Posterior cingulate gyrus (tissue), 11 donors: ENCODE measurements at regions not wholly inside any gene's neighbourhood (a gene's known extent, or its start where the extent isn't known, plus 50 kb on each side); places are given as distances from the start of the nearest gene placed in this dataset.

ENCODE experiments used
- DNase-seq, 10 donors: peaks; one replicate each; pipeline versions ENCODE4 v3.0.0 to v3.0.0-alpha.2; 2020 to 2021; ENCODE audit warnings: mixed read lengths in 3 of 10
- intact Hi-C: fragments of 100-400 bp; cut with DNase I; formaldehyde crosslinking; loops from one replicate; pipeline ENCODE4 v1.15.1; 2023

DNA sequence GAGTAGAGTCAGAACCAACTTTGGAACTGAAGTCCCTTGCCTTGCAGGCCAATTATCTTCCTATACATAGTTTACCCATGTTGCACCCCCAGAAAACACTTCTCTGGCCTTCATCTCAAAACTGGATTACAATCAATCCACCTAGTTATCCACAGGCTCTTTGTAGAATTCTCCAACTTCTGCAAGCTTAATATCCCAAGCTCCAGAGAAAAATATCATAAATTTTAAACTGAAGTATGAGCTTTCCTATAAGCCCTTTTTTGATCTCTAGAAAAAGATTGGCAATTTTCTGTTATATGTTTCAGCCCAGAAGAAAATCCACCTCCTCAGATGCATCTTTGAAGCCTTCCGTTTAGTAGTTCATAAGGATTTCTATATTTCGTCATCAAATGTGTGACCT lies 553.4 kb downstream of the SNAPC1 start:
- no peak for DNase-seq
- intact Hi-C loops = no loop called here

DNA sequence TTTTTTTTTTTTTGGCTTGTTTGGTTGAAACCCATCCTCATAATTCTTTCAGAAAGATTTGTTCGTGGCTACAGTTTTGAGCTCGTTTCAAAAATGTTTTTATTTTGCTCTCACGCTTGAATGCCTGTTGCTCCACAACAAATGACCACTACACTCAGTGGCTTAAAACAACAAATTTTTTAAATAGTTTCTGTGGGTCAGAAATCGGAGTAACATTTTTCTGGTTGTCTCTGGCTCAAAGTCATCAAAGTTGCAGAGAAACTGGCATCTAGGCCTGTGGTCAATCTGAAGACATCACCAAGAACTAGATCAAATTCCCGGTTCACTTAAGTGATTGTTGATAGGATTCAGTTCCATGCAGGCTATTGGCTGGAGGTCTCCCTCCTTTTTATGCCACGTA lies 560.0 kb downstream of the SNAPC1 start:
- intact Hi-C loops = no loop called here
- DNase-seq = no peak

DNA sequence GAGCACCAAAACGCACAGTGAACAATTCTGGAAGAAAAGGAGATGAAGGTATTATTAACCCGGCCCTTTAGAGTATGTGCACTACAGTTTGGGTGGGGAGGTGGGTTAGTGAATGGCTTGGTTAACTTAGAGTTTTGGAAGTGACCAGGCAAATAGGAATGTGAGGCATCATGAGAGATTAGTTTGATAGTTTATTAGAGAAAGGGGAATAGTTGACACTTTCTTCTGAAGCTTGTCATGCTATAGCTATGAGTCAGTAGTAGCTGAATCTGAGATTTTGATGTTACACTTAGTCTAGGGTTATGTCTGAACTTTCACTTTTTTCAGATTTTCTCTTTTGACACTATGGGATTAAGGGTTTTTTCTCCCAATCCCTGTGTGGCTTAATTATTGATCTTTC lies 567.2 kb downstream of the SNAPC1 start:
- intact Hi-C loops = no loop called here
- DNase-seq = no peak

DNA sequence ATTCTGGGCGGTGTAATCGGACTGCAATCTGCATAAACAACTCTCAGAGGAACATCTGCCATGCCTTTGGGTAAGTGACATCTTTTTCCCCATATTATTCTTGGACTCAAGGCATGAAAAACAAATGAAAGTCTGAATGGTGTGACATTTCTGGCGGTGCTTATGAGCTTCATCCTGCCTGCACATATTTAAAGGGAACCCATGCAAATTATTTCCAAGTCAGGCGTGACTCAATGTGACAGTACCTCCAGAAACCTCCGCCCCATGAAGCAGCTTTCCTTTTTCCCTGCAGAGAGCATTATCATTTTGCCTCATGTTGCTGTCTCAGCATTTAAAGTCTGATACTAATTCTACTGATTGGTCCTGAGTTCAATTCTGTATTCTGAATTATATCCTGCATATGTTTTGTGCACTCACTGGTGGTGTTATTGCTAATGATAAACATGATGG lies 585.4 kb downstream of the SNAPC1 start:
- intact Hi-C loops = no loop called here
- DNase-seq = no peak

DNA sequence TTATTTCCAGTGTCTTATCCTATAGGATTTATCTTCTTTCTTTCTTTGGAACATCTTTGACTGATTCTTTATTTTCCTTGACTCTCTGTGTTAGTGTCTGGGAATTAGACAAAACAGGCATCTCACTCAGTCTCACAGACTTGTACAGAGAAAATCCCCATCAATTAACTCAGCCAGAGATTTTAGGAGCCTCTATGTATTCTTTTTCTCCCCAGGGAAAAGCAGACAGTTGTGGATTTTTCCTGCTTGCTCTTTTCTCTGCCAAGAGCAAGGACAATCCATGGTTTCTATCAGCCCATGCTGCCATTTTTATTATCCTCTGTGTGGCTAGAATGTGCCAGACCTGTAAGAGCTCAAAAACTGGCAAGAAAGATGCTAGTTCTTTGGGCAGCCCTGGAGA lies 595.1 kb downstream of the SNAPC1 start:
- intact Hi-C loops = no loop called here
- DNase-seq = no peak

DNA sequence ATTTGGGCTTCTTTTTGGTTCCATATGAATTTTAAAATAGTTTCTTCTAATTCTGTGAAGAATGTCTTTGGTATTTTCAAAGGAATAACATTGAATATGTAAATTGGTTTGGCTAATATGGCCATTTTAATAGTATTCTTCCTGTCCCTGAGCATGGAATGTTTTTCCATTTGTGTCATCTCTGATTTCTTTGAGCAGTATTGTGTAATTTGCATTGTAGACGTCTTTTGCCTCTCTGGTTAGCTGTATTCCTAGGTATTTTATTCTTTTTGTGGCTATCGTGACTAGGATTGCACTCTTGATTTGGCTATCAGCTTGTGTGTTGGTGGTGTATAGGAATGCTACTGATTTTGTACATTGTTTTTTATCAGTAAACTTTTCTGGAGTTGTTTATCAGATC lies 601.9 kb downstream of the SNAPC1 start:
- DNase-seq = no peak
- intact Hi-C loops = no loop called here

DNA sequence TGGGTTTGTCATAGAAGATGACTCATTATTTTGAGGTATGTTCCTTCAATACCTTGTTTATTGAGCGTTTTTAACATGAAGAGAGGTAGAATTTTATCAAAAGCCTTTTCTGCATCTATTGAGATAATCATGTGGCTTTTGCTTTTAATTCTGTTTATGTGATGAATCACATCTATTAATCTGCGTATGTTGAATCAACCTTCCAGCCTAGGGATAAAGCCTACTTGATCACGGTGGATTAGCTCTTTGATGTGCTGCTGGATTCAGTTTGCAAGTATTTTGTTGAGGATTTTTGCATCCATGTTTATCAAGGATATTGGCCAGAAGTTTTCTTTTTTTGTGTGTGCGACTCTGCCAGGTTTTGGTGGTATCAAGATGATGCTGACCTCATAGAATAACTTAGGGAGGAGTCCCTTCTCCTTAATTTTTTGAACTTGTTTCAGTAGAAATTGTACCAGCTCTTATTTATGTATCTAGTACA lies 602.6 kb downstream of the SNAPC1 start:
- intact Hi-C loops = no loop called here
- DNase-seq = no peak

DNA sequence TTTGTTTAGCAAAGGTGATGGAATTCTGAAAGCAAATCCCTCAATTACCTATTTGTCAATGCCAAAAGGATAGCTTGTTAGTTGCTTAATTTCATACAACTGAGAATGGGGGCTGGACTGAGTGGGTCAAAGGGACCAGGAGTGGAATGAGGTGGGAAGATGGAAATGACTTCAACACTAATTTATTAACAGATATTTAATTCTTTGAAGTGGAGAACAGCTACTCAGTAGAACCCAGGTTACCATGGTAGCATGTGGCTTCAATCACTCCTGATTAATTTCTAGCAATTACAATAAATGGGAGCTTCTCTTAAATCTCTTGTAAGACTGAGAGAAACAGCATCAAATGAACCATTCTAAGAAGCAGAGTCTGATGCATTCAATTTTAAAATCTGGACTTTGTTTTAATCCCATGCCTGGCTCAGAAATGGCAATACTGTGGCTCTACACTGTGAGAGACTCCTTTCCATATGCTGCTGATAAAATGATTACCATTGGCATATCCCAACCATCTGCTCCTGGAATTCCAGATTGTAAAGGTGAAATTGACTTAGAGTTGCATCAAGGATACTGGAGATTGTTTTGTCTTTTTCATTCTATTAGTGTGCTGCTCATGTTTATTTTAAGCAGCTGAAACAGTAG lies 607.8 kb downstream of the SNAPC1 start:
- intact Hi-C loops = no loop called here
- no peak for DNase-seq

DNA sequence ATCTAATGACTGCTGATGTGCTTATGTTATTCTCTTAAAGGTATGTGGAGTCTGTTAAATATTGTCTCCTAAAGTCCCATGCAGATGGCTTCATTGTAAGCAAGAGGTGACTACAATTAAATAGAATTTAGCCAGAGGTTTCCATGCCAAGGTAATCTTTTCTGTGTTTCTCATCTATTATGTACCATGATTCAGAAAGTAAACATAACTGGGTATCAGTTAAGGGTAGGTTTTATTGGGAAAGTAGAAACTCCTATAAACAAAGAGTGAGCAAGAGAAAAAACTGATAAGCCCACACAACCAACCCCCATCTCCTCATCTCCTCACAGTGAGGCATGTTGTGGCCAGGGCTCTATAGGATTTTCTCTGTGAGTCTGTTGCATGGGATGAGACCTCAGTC lies 611.7 kb downstream of the SNAPC1 start:
- no peak for DNase-seq
- intact Hi-C loops = no loop called here

DNA sequence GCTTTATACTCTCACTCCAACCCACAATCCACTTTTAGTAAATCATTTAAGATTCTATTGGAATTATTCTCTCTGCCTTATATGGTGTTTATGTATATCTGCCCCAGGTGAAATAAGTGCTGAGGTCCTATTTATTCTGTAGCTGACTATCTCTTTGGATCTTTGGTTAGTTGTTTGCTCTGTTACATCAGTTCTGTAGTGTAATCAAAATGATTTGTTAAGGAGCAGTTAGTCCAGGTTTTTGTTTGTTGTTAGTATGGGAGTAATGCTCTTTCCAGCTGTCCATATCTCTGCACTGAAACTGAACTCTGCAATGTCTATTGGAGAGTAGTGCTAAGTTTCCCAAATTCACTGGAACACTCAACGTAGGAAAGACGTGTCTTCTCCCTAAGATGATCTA lies 615.8 kb downstream of the SNAPC1 start:
- DNase-seq = no peak
- intact Hi-C loops = no loop called here

DNA sequence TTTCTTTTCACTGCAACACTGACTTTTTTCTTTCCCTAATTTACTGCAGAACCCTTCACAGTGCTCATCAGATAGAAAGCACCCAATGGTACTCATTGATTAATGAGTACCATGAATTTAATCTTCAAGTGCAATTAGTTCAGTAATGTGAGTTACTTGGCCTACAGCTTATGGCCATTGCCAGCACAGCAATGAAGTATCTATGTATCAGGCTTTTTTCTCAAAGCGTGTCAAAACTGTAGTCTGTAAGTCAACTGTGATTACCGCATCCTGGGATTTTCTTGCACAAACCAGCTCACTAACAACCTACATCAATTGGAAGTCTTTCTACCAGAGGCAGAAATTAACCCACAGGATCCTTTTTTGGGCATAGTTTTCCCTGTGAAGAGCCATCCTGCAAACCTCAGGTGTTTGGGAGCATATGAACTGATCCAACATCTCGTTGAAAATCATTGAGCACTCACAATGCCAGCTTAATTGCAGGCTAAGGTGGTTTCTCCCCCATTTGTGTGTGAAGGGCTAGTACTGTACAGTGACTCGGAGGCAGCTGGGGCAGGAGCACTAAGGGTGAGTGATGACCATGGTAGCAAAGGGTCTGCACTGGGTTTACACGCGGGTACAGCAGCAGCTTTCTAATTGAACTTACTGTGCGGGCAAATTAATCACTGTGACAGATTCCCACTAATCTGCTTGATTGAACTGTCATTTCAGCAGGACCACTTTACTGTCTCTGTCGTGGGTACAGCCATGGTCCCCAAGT lies 619.3 kb downstream of the SNAPC1 start:
- no peak for DNase-seq

DNA sequence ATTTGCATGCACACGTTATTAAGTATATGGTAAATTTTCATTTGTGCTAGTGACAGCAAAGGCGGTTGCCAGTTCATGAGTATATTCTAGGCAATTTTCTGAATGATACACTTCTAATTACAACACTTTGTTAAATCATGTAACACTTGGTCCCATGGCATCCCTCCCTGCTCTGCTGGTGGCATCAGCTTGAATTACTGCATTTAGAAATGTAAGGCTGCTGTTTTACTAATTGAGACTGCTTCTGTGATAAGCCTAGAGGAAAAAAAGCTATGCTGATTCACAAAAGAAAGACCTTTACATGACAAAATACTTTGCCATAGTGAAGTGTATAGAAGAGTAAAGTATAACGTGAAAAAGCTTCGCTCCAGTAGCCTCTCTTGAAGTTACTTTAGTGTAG lies 636.1 kb downstream of the KCNH5 start:
- DNase-seq = no peak
- intact Hi-C loops = no loop called here

More for the DNA sequence above, 619.3 kb downstream of the SNAPC1 start:
- intact Hi-C loops = no loop called here

DNA sequence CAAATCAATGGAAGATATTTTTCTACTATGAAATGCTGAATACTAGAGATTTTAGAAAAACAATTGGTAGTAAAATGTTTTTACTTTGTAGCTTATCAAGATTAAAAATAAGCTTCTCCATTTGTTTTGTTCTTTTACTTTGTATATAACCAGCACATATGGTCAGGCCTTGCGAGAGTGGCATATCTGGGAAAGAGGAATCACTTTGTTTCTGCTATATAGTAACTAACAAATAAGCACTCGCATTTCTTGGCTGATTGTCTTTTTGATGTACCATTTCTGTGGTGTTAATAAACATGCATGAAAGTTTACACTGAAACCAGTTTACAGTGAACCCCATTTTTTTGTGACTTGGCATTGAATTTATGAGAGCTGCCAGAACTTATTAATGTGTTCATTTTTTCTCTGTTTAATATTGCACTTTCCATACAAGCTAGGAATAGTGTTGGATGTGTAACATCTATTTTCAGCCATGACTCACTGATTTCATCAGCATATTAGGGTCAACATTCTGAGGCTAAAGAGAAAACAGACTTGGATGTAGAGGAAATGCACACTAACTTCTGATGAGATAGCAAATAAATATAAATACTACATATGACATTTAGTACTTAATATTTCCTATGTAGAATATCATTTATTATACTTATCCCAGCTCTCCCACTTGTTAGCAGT lies 635.5 kb downstream of the KCNH5 start:
- intact Hi-C loops = no loop called here
- DNase-seq = no peak

DNA sequence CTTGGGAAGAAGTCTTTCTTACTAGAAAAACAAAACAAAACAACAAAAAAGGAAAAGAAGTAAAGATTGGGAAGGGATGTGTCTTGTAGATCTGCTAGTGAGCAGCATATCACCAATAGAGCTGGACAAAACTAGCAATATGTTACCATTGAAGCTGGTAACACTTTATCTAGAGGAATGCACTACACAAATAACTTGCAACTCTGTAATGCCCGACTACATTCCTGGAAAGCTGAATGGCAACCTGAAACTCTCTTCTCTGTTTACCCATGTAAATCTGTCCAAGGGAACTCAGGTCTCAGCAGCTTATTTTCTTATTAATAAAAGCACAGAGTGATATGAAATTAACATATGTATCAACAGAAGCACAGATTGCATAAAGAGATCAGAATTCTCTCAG lies 624.4 kb downstream of the KCNH5 start:
- no peak for DNase-seq
- intact Hi-C loops = no loop called here

DNA sequence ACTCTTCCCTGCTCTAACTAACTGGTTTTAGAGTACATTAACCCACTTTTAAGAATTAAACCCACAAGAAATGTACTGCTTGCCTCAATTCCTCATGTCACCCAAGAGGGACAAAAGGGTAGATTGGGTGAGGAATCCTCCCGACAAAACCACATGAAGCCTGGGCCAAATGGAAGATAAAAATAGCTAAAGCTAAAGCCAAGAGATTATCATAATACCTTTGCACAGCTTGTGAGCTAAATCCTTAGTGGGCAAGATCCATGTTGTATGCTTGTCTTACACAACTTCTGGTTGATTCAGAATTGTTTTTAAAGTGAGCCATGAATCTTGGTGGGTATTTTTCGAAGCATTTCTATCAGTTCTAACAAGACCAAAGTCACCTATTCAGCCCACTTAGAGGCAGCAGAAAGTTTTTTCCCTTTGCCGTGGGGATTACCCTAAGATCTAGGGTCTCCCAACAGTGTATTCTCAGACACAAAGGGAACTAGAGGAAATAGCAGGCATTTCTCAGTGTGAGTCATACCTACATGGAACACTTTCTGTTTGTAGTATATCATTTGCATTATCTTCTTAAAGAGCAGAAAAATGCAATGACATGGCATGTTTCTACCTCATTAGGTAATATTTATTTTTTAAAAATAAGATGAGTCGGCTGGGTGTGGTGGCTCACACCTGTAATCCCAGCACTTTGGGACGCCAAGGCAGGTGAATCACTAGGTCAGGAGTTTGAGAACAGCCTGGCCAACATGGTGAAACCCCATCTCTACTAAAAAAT lies 616.6 kb downstream of the KCNH5 start:
- intact Hi-C loops = no loop called here

DNA sequence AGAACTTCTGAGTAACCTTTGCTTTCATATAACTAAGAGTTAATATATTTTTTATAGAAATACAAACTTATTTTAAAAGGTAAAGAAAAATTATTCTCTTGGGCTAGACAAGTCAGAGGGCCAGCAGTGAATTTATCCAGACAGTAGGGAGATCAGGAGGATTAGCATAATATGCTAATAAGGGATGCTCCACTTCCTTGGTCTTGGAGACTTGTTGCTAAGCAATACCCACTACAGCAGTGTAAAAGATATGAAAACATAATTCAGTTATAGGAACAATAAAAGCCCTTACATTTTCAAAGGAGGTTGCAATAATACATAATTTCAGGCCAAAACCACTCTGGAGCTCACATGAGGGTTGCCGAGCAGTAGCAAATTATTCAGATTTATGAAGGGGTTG lies 615.6 kb downstream of the KCNH5 start:
- intact Hi-C loops = no loop called here

More for the DNA sequence above, 616.6 kb downstream of the KCNH5 start:
- DNase-seq = no peak

DNA sequence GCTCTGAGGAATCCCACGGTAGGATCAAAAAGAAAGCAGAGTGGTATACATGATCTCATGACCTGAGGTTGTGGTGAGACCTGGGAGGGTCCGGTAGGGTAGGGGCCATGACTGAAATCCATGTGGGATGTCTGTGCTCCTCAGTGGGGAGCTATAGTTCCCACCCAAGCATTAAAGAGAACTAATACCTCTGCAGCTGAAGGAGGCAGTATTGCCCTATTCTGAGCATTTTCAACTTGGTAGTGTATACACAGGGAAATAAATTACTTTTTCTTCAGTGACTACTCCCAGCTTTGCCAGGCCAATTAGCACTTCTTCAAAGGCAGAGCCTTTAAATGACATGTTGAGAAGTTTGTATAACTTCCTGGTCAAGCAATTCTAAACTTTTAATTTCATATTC lies 613.8 kb downstream of the KCNH5 start:
- intact Hi-C loops = no loop called here
- DNase-seq = no peak

More for the DNA sequence above, 615.6 kb downstream of the KCNH5 start:
- DNase-seq = no peak

DNA sequence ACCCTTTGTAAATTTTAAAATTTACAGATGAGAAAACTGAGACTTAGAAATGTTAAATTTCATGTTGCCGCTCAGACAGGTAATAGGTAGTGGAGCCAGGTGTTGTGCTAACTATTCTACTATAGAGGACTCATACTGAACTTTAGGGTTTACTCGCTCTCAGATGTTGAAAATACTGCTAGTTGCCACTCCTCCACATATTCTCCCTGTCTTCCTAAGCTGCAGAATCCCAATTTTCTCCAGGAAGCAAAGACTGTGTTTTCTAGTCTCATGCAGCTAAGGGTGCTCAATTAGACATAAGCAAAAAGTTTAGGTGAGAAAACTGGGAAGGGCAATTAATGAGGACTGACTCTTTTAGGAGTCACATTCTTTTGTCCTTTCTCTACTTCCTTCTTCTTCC lies 612.3 kb downstream of the KCNH5 start:
- intact Hi-C loops = no loop called here

DNA sequence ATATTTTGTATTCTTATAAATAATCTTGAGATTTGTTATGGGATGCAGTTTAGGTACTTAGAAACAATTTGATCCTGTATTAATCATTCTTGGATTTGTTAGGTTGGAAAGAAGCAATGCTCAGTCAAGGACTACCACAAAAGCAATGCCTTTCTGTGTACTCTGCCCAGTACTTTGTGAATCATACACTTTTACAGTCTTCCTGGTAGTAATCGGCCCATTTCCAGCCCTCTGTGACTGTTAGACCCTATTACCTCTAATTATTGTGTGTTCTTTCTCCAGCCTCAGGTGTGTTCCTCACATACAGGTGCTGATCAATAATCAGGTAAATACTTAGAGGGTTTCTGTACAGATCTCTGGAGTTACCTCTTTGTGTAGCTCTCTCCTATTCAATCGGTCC lies 609.0 kb downstream of the KCNH5 start:
- no peak for DNase-seq
- intact Hi-C loops = no loop called here

More for the DNA sequence above, 612.3 kb downstream of the KCNH5 start:
- DNase-seq = no peak

DNA sequence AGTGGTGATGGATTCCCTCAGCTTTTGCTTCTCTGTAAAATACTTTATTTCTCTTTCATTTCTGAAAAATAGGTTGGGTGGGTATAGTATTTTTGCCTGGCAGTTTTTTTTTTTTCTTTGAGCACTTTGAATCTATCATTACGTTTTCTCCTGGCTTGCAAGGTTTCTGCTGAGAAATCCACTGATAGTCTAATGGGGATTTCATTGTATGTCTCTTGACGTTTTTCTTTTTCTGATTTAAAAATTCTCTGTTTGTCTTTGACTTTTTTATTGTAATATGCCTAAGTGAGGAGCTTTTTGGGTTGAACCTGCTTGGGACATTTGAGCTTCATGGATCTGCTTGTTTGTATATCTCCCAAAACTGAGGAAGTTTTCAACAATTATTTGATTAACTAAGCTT lies 606.0 kb downstream of the KCNH5 start:
- no peak for DNase-seq
- intact Hi-C loops = no loop called here

DNA sequence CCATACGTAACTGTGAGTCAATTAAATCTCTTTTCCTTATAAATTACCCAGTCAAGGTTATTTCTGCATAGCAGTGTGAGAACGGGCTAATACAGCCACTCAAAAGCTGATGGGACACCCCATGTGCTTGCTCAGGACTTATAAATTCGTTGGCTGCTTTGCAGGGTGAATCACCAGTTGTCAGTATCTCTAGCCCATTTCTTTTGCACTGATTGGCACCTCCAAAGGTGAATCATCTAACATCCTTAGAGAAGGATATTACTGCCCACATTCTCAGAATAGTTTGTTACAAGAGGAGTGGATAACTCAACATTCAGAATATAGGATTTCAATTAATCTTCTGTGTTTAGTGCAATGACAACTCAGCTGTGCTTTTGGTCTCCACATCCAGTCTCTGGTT lies 601.5 kb downstream of the KCNH5 start:
- intact Hi-C loops = no loop called here
- no peak for DNase-seq
